Testis (tissue), 2 donors: ENCODE measurements at regions not wholly inside any gene's neighbourhood (a gene's known extent, or its start where the extent isn't known, plus 50 kb on each side); places are given as distances from the start of the nearest gene placed in this dataset.

ENCODE experiments used
- DNase-seq: peaks from one replicate; pipeline ENCODE4 v3.0.0-alpha.2; 2019
- H3K27ac ChIP-seq, 2 donors: fragments of 200-600 bp; sonication (generic); one replicate each; pipeline ENCODE4 v1.5.1; 2019
- H3K27me3 ChIP-seq: fragments of 200-600 bp; sonication (generic); one replicate; pipeline ENCODE4 v1.5.1; 2019
- H3K36me3 ChIP-seq: fragments of 200-600 bp; sonication (generic); one replicate; pipeline ENCODE4 v1.5.1; 2017; ENCODE audit warnings: low read depth; ENCODE audit errors: missing control alignments
- H3K4me1 ChIP-seq: fragments of 200-600 bp; sonication (generic); one replicate; pipeline ENCODE4 v1.5.1; 2019
- H3K4me3 ChIP-seq, 2 donors: fragments of 200-600 bp; sonication (generic); one replicate each; pipeline ENCODE4 v1.5.1; 2017 to 2019
- H3K9me3 ChIP-seq: fragments of 200-600 bp; sonication (generic); one replicate; pipeline ENCODE4 v1.5.1; 2017
- CTCF ChIP-seq, 3 experiments: fragments of 450-650 bp in 2 of 3; fragments of 200-600 bp in 1 of 3; sonication (generic) in 1 of 3; IDR thresholded peaks; one replicate each; pipeline ENCODE4 v1.5.1; 2016 to 2019; ENCODE audit warnings: antibody characterized with exemption in 3 of 3, mild to moderate bottlenecking in 2 of 3, moderate library complexity in 1 of 3
- POLR2A ChIP-seq: fragments of 450-650 bp; IDR thresholded peaks from one replicate; pipeline ENCODE4 v1.6.1; 2017; ENCODE audit warnings: antibody characterized with exemption, mild to moderate bottlenecking, moderate library complexity
- WGBS, 2 donors: methylation state at CpG; one replicate each; pipeline ENCODE4 v1.1.5; 2018; 5-methylcytosine and 5-hydroxymethylcytosine counted together
- intact Hi-C: fragments of 100-400 bp; cut with DNase I; formaldehyde crosslinking; loops from one replicate; pipeline ENCODE4 v1.15.1; 2023; ENCODE audit warnings: low total_unique reads

- no peak for TF ChIP-seq POLR2A
- no peak for TF ChIP-seq CTCF (IDR thresholded peaks at IDR 0.05)
- no peak for DNase-seq
- Histone ChIP-seq H3K9me3 (no peaks in the 10 kb centered on the region), H3K4me3 (no peak overlapping the region), H3K27ac (no peak overlapping the region), H3K4me1 (peaks cover 5% of the 10 kb centered on the region), H3K27me3 (no peaks in the 10 kb centered on the region), H3K36me3 (no peaks in the 10 kb centered on the region)
- 93 to 94% methylated on average over 6 of the region's 6 CpGs for WGBS, 2 donors
- intact Hi-C loops: no loop called here
These were observed 51.8 kb upstream of the PNRC1 start for GRCh38 chr6:89028774-89029173.

GRCh38 chr6:89027756-89028155 lies 52.8 kb upstream of the PNRC1 start:
- WGBS, 2 donors: 52 to 58% methylated on average over 2 of the region's 2 CpGs

GRCh38 chr6:89026151-89026550 lies 54.4 kb upstream of the PNRC1 start:
- Histone ChIP-seq H3K36me3 (no peaks in the 10 kb centered on the region), H3K4me1 (peaks cover 24% of the 10 kb centered on the region), H3K27me3 (no peaks in the 10 kb centered on the region), H3K9me3 (no peaks in the 10 kb centered on the region), H3K4me3 (no peak overlapping the region), H3K27ac (no peak overlapping the region)
- TF ChIP-seq POLR2A (no peak), CTCF (IDR thresholded peaks at IDR 0.05) (no peak)
- DNase-seq: no peak
- 93% methylated on average over 4 of the region's 4 CpGs for WGBS, 2 donors
- intact Hi-C loops: no loop called here

More at GRCh38 chr6:89027756-89028155, 52.8 kb upstream of the PNRC1 start:
- TF ChIP-seq CTCF (IDR thresholded peaks at IDR 0.05) (no peak), POLR2A (no peak)
- no peak overlapping the region for H3K4me3 ChIP-seq
- no peak for DNase-seq
- intact Hi-C loops: no loop called here
- no peaks in the 10 kb centered on the region for H3K36me3 ChIP-seq
- H3K4me1 ChIP-seq: peaks cover 15% of the 10 kb centered on the region
- H3K27ac ChIP-seq: no peak overlapping the region
- H3K27me3 ChIP-seq: no peaks in the 10 kb centered on the region
- H3K9me3 ChIP-seq: no peaks in the 10 kb centered on the region

- no peaks in the 10 kb centered on the region for H3K27me3 ChIP-seq
- H3K27ac ChIP-seq: no peak overlapping the region
- no peaks in the 10 kb centered on the region for H3K9me3 ChIP-seq
- TF ChIP-seq CTCF (IDR thresholded peaks at IDR 0.05) (no peak), POLR2A (no peak)
- intact Hi-C loops: no loop called here
- WGBS, 2 donors: 82 to 88% methylated on average over 3 of the region's 3 CpGs
- no peak for DNase-seq
- no peak overlapping the region for H3K4me3 ChIP-seq
- peaks cover 24% of the 10 kb centered on the region for H3K4me1 ChIP-seq
- no peaks in the 10 kb centered on the region for H3K36me3 ChIP-seq
These were observed 54.9 kb upstream of the PNRC1 start for GRCh38 chr6:89025633-89026032.

- Histone ChIP-seq H3K27me3 (no peaks in the 10 kb centered on the region), H3K27ac (peak overlapping the region in 1 of 2 donors; percentile 48), H3K9me3 (no peaks in the 10 kb centered on the region), H3K4me1 (peaks cover 24% of the 10 kb centered on the region), H3K4me3 (no peak overlapping the region), H3K36me3 (no peaks in the 10 kb centered on the region)
- WGBS, 2 donors: 89 to 91% methylated on average over 2 of the region's 2 CpGs
- no peak for DNase-seq
- TF ChIP-seq CTCF (IDR thresholded peaks at IDR 0.05): no peak
- intact Hi-C loops: no loop called here
These were observed 56.1 kb upstream of the PNRC1 start for GRCh38 chr6:89024456-89024855.
